ENCODE measurements at regions not wholly inside any gene's neighbourhood (a gene's known extent, or its start where the extent isn't known, plus 50 kb on each side); places are given as distances from the start of the nearest gene placed in this dataset.

DNA sequence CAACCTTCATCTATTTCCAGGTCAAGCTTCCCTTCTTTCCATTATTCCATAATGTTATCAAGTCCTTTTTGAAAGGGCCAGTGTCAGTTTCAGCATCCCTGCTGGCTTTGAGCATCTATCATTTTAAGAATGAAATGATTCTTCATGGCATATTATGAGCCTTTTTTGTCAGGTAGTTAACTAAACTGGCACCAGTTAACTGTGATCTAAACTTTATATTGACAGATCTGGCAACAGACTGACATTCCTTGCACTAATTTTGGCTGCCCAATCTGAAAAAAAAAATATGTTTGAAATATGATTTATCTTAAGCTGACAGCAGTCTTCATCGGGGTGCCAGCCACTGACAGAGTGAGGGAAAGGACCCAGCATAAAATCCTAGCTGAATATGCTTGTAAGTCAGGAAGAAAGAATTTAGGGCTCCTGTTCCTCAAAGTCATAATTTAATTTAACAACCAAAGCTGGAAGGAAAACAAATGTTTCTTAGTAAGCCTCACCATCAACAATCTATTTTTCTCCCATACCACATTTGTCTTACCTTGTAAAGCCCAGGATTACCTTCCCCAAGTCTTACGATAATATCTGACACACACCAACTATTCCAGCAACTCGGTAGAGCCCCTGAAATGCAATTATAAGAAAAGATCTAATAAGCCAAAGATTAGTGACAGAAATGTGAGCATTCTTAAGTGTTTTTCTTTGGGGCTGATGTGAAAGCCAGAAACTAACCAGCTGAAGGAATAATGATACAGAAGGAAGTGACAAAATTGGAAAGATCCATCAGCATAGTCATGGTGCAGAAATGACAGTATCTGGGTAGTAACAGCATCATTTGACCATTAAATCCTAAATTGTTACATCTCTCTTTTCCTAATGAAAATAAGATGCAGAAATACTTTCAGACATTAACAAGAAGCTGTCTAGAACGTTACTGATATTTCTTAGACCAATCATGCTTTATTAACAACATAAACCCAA is 228.1 kb downstream of the RBM43 start:
- no peak for DNase-seq (ENCODE audit: low read depth)

DNA sequence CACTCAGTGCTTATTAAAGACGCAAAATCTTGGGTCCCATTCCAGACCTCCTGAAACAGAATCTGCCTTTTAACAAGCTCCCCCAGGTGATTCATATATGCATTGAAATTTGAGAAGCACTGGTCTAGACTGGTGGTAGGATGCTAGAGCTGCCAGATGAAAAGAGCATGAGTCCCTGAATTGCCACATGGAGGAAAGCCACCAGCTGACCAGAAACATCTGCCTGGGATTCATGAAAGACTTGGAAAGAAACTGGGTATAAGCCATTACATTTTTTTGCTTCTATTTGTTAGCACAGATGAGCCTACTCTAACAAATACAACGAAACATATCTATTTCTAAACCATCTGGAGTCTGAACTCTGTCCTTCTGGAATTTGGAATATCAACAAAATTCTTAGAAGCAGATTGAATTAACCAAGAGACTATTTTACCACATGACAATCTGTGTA is 228.9 kb downstream of the RBM43 start:
- DNase-seq (ENCODE audit: low read depth), result peak; percentile 83

GRCh38 chr2:151030663-151031230 is 230.9 kb downstream of the RBM43 start:
- DNase-seq (ENCODE audit: low read depth), result no peak

DNA sequence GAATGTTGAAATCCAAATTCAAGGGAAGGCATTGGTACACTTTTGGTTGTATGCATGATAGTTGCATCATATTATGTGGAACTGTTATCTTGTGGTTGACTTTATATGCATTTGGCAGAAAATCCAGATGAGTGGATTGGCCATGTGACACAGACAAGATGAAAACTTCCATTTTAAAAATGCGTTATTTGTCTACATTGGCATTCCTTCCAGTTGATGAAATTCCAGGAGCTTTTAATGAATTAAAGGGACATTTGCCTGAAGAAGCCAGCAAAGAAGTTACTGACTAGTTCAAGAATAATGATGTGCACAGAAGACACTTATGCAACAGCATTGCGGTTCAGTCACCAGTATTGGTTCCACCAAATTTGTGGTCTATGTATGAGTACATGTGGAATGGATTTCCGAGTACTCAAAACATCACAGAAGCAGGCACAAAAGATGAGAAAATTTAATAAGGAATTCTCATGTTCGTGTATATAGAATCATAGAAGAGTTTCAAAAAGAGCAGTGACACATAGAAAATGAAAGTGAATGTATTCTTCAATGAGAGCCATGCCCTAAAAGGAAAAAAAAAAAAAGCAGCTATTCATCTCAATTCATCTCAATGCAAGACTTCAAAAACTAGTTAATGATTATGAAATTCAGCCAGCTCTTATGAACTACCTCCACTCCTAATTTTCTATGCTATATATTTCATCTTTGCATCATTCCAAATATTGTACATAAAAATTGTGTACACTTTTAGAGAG is 232.1 kb downstream of the RBM43 start:
- DNase-seq (ENCODE audit: low read depth), result no peak

DNA sequence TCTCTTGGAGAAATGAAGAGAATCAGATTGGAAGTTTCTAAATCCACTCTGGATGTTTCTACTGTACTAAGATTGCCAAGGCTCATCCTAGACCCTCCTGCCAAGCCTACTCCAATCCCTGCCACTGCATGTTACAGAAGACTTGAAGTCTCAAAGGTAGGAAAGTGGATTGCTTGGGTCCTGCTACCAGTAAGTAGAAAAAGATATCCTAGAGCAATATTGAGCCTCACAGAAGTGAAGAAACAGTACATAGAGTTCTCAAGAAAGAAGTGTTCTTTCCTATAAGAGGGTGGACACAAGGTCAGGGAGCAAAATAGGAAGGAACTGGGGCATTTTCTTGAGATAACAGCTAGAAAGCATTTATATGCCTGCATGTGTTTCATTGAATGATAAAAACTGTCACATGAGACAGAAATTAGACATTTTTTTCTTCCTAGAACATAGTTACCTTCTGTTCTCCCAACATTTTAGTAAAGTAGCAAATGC is 232.9 kb downstream of the RBM43 start:
- no peak for DNase-seq (ENCODE audit: low read depth)

- no peak for DNase-seq (ENCODE audit: low read depth)
Measured at GRCh38 chr2:151027151-151027550, 234.5 kb downstream of the RBM43 start.

DNA sequence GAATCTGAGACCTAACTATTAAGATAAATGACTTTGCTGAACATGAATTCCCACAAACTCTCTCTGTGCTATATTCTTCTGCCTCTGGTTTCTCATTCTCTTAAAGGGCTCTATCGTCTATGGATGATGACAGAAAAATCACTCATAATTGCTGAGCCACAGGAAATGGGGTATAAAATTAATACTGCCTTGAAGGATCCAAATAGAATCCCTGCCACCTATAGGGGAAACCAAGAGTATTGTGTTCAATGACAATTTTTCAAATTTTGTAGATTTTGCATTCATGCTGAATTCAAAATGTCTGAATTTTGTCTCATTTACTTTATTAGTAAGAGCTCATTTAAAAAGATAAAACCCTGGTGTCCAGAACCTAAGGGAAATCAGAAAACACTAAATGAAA is 235.8 kb downstream of the RBM43 start:
- no peak for DNase-seq (ENCODE audit: low read depth)

GRCh38 chr2:151024696-151025251 is 236.9 kb downstream of the RBM43 start:
- no peak for DNase-seq (ENCODE audit: low read depth)

GRCh38 chr2:151021747-151022452 is 239.8 kb downstream of the RBM43 start:
- DNase-seq (ENCODE audit: low read depth), result no peak

GRCh38 chr2:151020411-151020810 is 241.3 kb downstream of the RBM43 start:
- no peak for DNase-seq (ENCODE audit: low read depth)

DNA sequence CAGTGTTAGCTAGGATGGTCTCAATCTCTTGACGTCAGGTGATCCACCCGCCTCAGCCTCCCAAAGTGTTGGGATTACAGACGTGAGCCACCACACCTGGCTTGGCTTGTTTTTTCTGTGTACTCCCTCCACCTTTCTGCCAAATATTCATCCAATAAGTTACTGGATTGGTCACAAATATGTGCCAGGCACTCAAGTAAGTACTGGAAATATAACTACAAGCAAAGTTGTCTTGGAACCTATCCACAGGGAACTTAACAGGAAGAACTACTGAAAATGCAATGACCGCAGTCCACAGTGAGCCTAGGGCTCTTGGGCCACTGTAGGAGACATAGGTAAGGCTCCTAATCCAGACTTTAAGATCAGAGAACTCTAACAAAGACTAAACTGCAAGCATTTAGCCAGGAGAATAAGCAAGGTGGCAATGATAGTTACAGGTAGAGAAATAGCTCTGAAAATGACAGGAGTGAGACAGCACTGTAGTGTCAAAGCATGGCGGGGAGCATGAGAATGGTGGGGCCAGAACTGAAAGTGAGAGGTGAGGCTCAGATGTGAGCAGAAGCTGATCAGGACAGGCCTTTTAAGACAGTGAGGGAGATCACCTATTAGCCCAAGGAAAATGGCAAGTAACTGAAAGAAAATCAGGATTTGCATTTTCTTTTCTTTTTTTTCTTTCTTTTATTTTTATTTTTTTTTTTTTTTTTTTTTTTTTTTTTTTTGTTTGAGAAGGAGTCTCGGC is 252.1 kb downstream of the RBM43 start:
- no peak for DNase-seq (ENCODE audit: low read depth)

GRCh38 chr2:151007365-151007764 is 254.3 kb downstream of the RBM43 start:
- DNase-seq (ENCODE audit: low read depth), result peak; percentile 36

GRCh38 chr2:151002959-151003600 is 258.6 kb downstream of the RBM43 start:
- no peak for DNase-seq (ENCODE audit: low read depth)

- DNase-seq (ENCODE audit: low read depth), result peak; percentile 75
Measured at GRCh38 chr2:150997702-150998440, 263.8 kb downstream of the RBM43 start.

DNA sequence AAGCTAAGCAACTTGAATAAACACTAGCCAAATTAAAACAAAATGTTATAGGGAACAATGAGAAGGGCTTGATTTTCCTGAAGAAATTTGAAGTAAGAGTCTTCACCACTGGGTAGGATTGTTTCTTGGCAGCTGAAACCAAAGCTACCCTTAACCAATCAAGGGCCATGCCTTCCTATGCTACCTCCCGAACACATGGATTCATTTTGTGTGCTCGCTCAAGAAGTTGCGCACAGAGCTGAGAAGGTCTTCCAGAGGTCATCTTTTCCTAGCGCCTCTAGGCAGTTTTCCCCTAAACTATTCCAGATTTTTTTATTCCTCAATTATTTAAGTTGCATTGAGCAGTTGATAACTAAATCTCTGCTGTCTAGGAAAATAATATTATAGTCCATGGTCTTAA is 264.6 kb downstream of the RBM43 start:
- no peak for DNase-seq (ENCODE audit: low read depth)

DNA sequence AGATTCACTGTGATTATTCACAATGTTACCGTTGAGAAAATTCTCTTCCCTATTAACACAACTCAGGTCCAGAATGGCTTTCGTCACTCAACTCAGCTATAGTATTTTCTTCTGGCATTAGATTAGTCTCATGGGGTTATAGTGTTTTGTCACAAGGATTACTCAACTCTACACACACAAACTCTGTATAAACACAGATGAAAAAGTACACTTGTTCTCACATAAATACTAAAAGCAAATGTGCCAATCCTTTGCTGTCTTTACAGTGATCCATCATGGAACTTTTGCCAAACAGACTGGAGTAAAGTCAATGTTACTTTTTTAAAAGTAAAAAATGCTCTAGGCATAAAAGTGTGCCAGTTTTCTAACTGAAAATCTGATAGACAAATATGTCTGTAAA is 267.6 kb downstream of the RBM43 start:
- DNase-seq (ENCODE audit: low read depth), result no peak

DNA sequence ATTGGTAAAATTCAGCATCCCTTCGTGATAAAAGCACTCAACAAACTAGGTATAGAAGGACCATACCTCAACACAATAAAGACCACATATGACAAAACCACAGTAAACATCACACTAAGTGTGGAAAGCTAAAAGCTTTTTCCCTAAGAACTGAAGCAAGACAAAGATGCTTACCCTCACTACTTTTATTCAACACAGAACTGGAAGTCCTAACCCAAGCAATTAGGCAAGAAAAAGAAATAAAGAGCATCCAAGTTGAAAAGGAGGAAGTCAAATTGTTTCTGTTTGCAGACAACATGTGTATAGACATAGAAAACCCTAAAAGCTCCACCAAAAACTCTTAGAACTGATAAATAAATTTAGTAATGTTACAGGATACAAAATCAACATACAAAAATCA is 271.7 kb downstream of the RBM43 start:
- no peak for DNase-seq (ENCODE audit: low read depth)

DNA sequence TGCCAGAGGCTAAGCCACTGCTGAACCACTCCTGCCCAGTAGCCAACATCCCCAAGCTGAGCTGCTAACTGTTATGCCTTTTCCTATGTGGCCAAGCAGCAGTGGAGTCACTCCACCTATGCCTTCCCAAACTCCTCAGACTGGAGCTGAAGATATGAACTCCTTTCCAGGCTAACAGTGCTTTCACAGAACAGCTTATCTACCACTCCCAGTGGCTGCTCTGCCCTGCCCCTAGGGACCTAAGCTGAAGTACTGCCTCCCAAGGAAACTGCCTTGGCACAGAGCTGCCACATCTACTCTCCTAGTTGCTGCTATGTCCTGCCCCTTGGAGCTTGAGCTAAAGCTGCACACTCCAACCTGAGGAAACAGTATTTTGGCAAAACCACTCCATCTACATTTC is 275.9 kb downstream of the RBM43 start:
- DNase-seq (ENCODE audit: low read depth), result no peak

Data from myocyte (in vitro differentiated cells).